ENCODE measurements at regions not wholly inside any gene's neighbourhood (a gene's known extent, or its start where the extent isn't known, plus 50 kb on each side); places are given as distances from the start of the nearest gene placed in this dataset.

GRCh38 chr7:33813331-33813730 is 92.0 kb upstream of the BMPER start (continued):
- TF ChIP-seq ZBTB2 (CRISPR knock-in tag; IDR thresholded peaks at IDR 0.05; ENCODE audit: low read depth): no peak
- TF ChIP-seq PBX2 (CRISPR knock-in tag; IDR thresholded peaks at IDR 0.05): no peak

- in situ Hi-C loops (cut with HindIII; ENCODE audit: extremely low pct_ligation_motif_present, low pct_unique_long_range_greater_than_20kb): no loop called here
- CTCF ChIA-PET (ENCODE audit: low intra/inter-chr PET ratio, low total read pairs): no interaction called here
- TF ChIP-seq KDM4B (CRISPR knock-in tag; IDR thresholded peaks at IDR 0.05) (no peak), ATRX (CRISPR knock-in tag; IDR thresholded peaks at IDR 0.05; ENCODE audit: borderline replicate concordance) (no peak), ZNF703 (CRISPR knock-in tag; IDR thresholded peaks at IDR 0.05; ENCODE audit: borderline replicate concordance) (no peak)
- no peak overlapping the region for H3K27ac ChIP-seq (ENCODE audit: extremely low read length, insufficient read depth, low read length)
- no peaks in the 10 kb centered on the region for H3K9me3 ChIP-seq (ENCODE audit: low read length)
- intact Hi-C loops (cut with micrococcal nuclease; ENCODE audit: unreplicated experiment): no loop called here
- H3K79me2 ChIP-seq (ENCODE audit: insufficient read depth, low read length): no peaks in the 10 kb centered on the region
- POLR2A ChIA-PET: no interaction called here
- H3K27me3 ChIP-seq (ENCODE audit: control insufficient read depth in 1 of 2, insufficient read depth in 2 of 2, low read length in 2 of 2): peaks cover 0 to 3% of the 10 kb centered on the region in 2 experiments; a peak in 1 of 5 replicates
- H3K36me3 ChIP-seq (replicated peaks in 1 of 2; ENCODE audit: control insufficient read depth in 1 of 2, insufficient read depth in 2 of 2, low read length in 2 of 2): no peaks in the 10 kb centered on the region
- no peak overlapping the region for H2AFZ ChIP-seq (ENCODE audit: low read length)
- H3K4me1 ChIP-seq (ENCODE audit: insufficient read depth, low read length): no peaks in the 10 kb centered on the region
- no peak overlapping the region for H3K9ac ChIP-seq (ENCODE audit: insufficient read depth, low read depth, low read length)
- BruUV-seq (replicated peaks): no TSS peak
- WGBS (ENCODE audit: low lambda C conversion rate): 24% methylated on average over 6 of the region's 6 CpGs
- DNase-seq (ENCODE audit: low spot score): no peak
- ATAC-seq: no peak
- FAIRE-seq: no peak
- H3K4me3 ChIP-seq (replicated peaks in 1 of 3; ENCODE audit: insufficient read depth in 1 of 3, low read depth in 2 of 3, low read length in 3 of 3): no peak overlapping the region
- peak overlapping the region; percentile 19 for H3K4me2 ChIP-seq (ENCODE audit: low read depth, low read length)
- no peaks in the 10 kb centered on the region for H4K20me1 ChIP-seq (ENCODE audit: insufficient read depth, low read length)
Observed at GRCh38 chr7:33814400-33814799, 90.9 kb upstream of the BMPER start.

Data from HepG2 (cell line).